ENCODE measurements at regions not wholly inside any gene's neighbourhood (a gene's known extent, or its start where the extent isn't known, plus 50 kb on each side); places are given as distances from the start of the nearest gene placed in this dataset.

- H2AFZ ChIP-seq = no peak overlapping the region
- no peaks in the 10 kb centered on the region for H3K4me1 ChIP-seq
- TF ChIP-seq CTCF (IDR thresholded peaks at IDR 0.05) = no peak
- no peak overlapping the region for H3K27ac ChIP-seq
- H3K79me2 ChIP-seq = no peaks in the 10 kb centered on the region
- no peaks in the 10 kb centered on the region for H3K9me3 ChIP-seq (ENCODE audit: control insufficient read depth, low read length)
- no peaks in the 10 kb centered on the region for H3K27me3 ChIP-seq (ENCODE audit: control insufficient read depth, insufficient read depth, low read length)
- H3K4me3 ChIP-seq (ENCODE audit: low read depth, low read length) = no peak overlapping the region
- H3K4me2 ChIP-seq (ENCODE audit: low read length) = no peak overlapping the region
- H3K36me3 ChIP-seq (ENCODE audit: control insufficient read depth, insufficient read depth, low read length) = no peaks in the 10 kb centered on the region
- H3K9ac ChIP-seq = no peak overlapping the region
Measured at GRCh38 chr22:44599084-44599483, 101.1 kb upstream of the RTL6 start.

GRCh38 chr22:44597616-44598015 lies 99.6 kb upstream of the RTL6 start:
- H3K9me3 ChIP-seq (ENCODE audit: control insufficient read depth, low read length) = no peaks in the 10 kb centered on the region
- no peak overlapping the region for H3K4me2 ChIP-seq (ENCODE audit: low read length)
- H3K27me3 ChIP-seq (ENCODE audit: control insufficient read depth, insufficient read depth, low read length) = no peaks in the 10 kb centered on the region
- no peak for TF ChIP-seq CTCF (IDR thresholded peaks at IDR 0.05)
- no peaks in the 10 kb centered on the region for H3K79me2 ChIP-seq
- no peak overlapping the region for H3K27ac ChIP-seq
- no peak overlapping the region for H2AFZ ChIP-seq
- H3K4me1 ChIP-seq = no peaks in the 10 kb centered on the region
- H3K36me3 ChIP-seq (ENCODE audit: control insufficient read depth, insufficient read depth, low read length) = no peaks in the 10 kb centered on the region
- no peak overlapping the region for H3K4me3 ChIP-seq (ENCODE audit: low read depth, low read length)
- H3K9ac ChIP-seq = no peak overlapping the region

- Histone ChIP-seq H3K9me3 (ENCODE audit: control insufficient read depth, low read length) (no peaks in the 10 kb centered on the region), H3K4me2 (ENCODE audit: low read length) (no peak overlapping the region), H3K4me3 (ENCODE audit: low read depth, low read length) (no peak overlapping the region), H3K79me2 (no peaks in the 10 kb centered on the region), H3K36me3 (ENCODE audit: control insufficient read depth, insufficient read depth, low read length) (no peaks in the 10 kb centered on the region), H3K9ac (no peak overlapping the region), H2AFZ (no peak overlapping the region), H3K27ac (no peak overlapping the region), H3K4me1 (no peaks in the 10 kb centered on the region), H3K27me3 (ENCODE audit: control insufficient read depth, insufficient read depth, low read length) (no peaks in the 10 kb centered on the region)
- TF ChIP-seq CTCF (IDR thresholded peaks at IDR 0.05) = no peak
Measured at GRCh38 chr22:44596396-44597125, 98.5 kb upstream of the RTL6 start.

- H3K27ac ChIP-seq = no peak overlapping the region
- no peak overlapping the region for H3K4me2 ChIP-seq (ENCODE audit: low read length)
- TF ChIP-seq CTCF (IDR thresholded peaks at IDR 0.05) = no peak
- H3K27me3 ChIP-seq (ENCODE audit: control insufficient read depth, insufficient read depth, low read length) = no peaks in the 10 kb centered on the region
- H3K79me2 ChIP-seq = no peaks in the 10 kb centered on the region
- H3K9ac ChIP-seq = no peak overlapping the region
- H3K36me3 ChIP-seq (ENCODE audit: control insufficient read depth, insufficient read depth, low read length) = no peaks in the 10 kb centered on the region
- H3K9me3 ChIP-seq (ENCODE audit: control insufficient read depth, low read length) = no peaks in the 10 kb centered on the region
- no peak overlapping the region for H3K4me3 ChIP-seq (ENCODE audit: low read depth, low read length)
- no peak overlapping the region for H2AFZ ChIP-seq
- no peaks in the 10 kb centered on the region for H3K4me1 ChIP-seq
Measured at GRCh38 chr22:44595841-44596341, 97.9 kb upstream of the RTL6 start.

- Histone ChIP-seq H3K79me2 (no peaks in the 10 kb centered on the region), H3K36me3 (ENCODE audit: control insufficient read depth, insufficient read depth, low read length) (no peaks in the 10 kb centered on the region), H3K4me1 (no peaks in the 10 kb centered on the region), H3K4me2 (ENCODE audit: low read length) (no peak overlapping the region), H3K27me3 (ENCODE audit: control insufficient read depth, insufficient read depth, low read length) (no peaks in the 10 kb centered on the region), H3K9ac (no peak overlapping the region), H3K4me3 (ENCODE audit: low read depth, low read length) (no peak overlapping the region), H3K27ac (no peak overlapping the region), H3K9me3 (ENCODE audit: control insufficient read depth, low read length) (no peaks in the 10 kb centered on the region), H2AFZ (no peak overlapping the region)
- no peak for TF ChIP-seq CTCF (IDR thresholded peaks at IDR 0.05)
Measured at GRCh38 chr22:44594951-44595350, 96.9 kb upstream of the RTL6 start.
